PC-9 (cell line): ENCODE measurements at regions not wholly inside any gene's neighbourhood (a gene's known extent, or its start where the extent isn't known, plus 50 kb on each side); places are given as distances from the start of the nearest gene placed in this dataset.
A peak's percentile ranks its signal among the peaks of the same experiment; 100 is the strongest.
"Not testable (repeated sequence)": the region's sequence is repeated elsewhere in the genome, so short reads cannot be mapped to it uniquely, and the experiment has no call there.

Experiments used
- BruUV-seq: library from RNA; stranded (reverse); fragments of 400-500 nt; replicated peaks from 2 replicates; lab custom pipeline; 2021; lab: Mats Ljungman, UMichigan
- CTCF ChIA-PET: fragments of 300-600 bp; sonication (Branson Sonifier 250); formaldehyde crosslinking; loops from one replicate; lab custom pipeline; 2022; ENCODE audit warnings: antibody characterized with exemption; lab: Charles Lee
- POLR2A ChIA-PET: fragments of 300-600 bp; sonication (Branson Sonifier 250); formaldehyde crosslinking; loops from one replicate; lab custom pipeline; 2022; ENCODE audit warnings: antibody characterized with exemption; ENCODE audit not compliant: unreplicated experiment; lab: Charles Lee
- DNase-seq, 2 experiments: peaks; one replicate each; pipeline versions ENCODE4 v3.0.0 to v3.0.0-alpha.2; 2015 to 2022; ENCODE audit warnings: mixed read lengths in 1 of 2
- H2AFZ ChIP-seq: fragments of 200-600 bp; sonication (generic); 2 replicates; pipeline ENCODE4 v1.8.1; 2017; ENCODE audit warnings: antibody characterized with exemption
- H3F3A ChIP-seq: fragments of 200-600 bp; sonication (generic); 2 replicates; pipeline ENCODE4 v1.8.1; 2017; ENCODE audit warnings: antibody characterized with exemption, mild to moderate bottlenecking, low read depth; ENCODE audit not compliant: insufficient read depth
- H3K27ac ChIP-seq: fragments of 200-600 bp; sonication (generic); 2 replicates; pipeline ENCODE4 v1.6.1; 2016; ENCODE audit warnings: mixed run types
- H3K27me3 ChIP-seq: fragments of 200-600 bp; sonication (generic); 2 replicates; pipeline ENCODE4 v1.6.1; 2016; ENCODE audit warnings: low read depth, mixed run types; ENCODE audit not compliant: insufficient read depth
- H3K36me3 ChIP-seq: fragments of 200-600 bp; sonication (generic); 2 replicates; pipeline ENCODE4 v1.6.1; 2016; ENCODE audit warnings: low read depth, mixed run types
- H3K4me1 ChIP-seq: fragments of 200-600 bp; sonication (generic); replicated peaks from 2 replicates; pipeline ENCODE4 v1.6.1; 2016; ENCODE audit warnings: mixed run types; ENCODE audit not compliant: insufficient read depth
- H3K4me2 ChIP-seq: fragments of 200-600 bp; sonication (generic); 2 replicates; pipeline ENCODE4 v1.6.1; 2017; ENCODE audit warnings: mixed run types
- H3K4me3 ChIP-seq: fragments of 200-600 bp; sonication (generic); 2 replicates; pipeline ENCODE4 v1.6.1; 2016; ENCODE audit warnings: mixed run types
- H3K79me2 ChIP-seq: fragments of 200-600 bp; sonication (generic); 2 replicates; pipeline ENCODE4 v1.6.1; 2017; ENCODE audit warnings: low read depth, mixed run types
- H3K9me2 ChIP-seq: fragments of 200-600 bp; sonication (generic); 2 replicates; pipeline ENCODE4 v1.8.1; 2017; ENCODE audit warnings: mild to moderate bottlenecking; ENCODE audit not compliant: insufficient read depth
- H3K9me3 ChIP-seq: fragments of 200-600 bp; sonication (generic); 2 replicates; pipeline ENCODE4 v1.8.1; 2016; ENCODE audit warnings: low read depth; ENCODE audit not compliant: insufficient read depth
- H4K20me1 ChIP-seq: fragments of 200-600 bp; sonication (generic); 2 replicates; pipeline ENCODE4 v1.8.1; 2017; ENCODE audit not compliant: insufficient read depth
- CTCF ChIP-seq: fragments of 200-600 bp; sonication (generic); conservative IDR thresholded peaks from 2 replicates; pipeline ENCODE4 v1.6.1; 2017; ENCODE audit warnings: mixed run types, antibody characterized with exemption, mild to moderate bottlenecking, moderate library complexity
- EZH2 ChIP-seq: fragments of 200-600 bp; sonication (generic); IDR thresholded peaks from 2 replicates; pipeline ENCODE4 v1.8.0; 2017; ENCODE audit warnings: antibody characterized with exemption, low read depth
- intact Hi-C: fragments of 100-400 bp; cut with micrococcal nuclease; formaldehyde crosslinking; loops from one replicate; pipeline ENCODE4 v1.10.0; 2022; ENCODE audit not compliant: unreplicated experiment

DNA sequence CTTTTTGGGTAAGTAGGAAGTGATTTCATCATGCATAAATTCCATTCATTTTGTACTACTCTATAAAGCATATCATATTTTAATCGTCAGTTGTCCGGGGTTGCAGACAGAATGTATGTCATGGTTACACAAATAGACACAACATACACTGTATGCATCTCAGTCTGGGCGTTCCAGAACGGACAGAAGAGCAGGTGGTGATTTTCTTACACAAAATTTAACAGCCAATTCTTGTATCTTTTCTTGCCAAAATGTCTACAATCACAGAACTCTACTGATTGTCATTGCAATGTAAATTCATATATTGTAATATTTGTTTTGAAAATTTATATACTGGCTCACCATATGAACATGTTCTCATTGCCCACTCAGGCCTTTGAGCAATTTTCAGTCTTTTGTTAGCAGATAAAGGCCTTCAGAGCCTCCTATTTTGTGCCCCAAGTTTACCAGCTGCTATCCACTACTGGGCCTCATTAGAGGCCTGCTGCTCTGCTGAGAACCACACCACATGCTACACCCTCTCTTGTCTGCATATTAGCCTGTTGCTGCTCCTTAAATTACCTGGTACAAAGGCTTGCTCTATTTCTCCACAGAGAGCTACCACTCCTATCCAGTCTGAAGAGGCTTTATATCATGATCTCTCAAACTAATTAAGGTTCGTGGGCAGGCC lies 61.5 kb downstream of the PRDM13 start:
- no peak overlapping the region for H3K4me3 ChIP-seq
- H4K20me1 ChIP-seq = no peaks in the 10 kb centered on the region
- H3K27ac ChIP-seq = no peak overlapping the region
- TF ChIP-seq CTCF (no peak), EZH2 (no peak)
- no peaks in the 10 kb centered on the region for H3F3A ChIP-seq
- ChIA-PET POLR2A (no interaction called here), CTCF (no interaction called here)
- peak overlapping the region; percentile 26 for H2AFZ ChIP-seq
- H3K9me3 ChIP-seq = no peaks in the 10 kb centered on the region
- no peak for DNase-seq
- no peaks in the 10 kb centered on the region for H3K9me2 ChIP-seq
- no peaks in the 10 kb centered on the region for H3K4me1 ChIP-seq
- H3K36me3 ChIP-seq = no peaks in the 10 kb centered on the region
- BruUV-seq = no TSS peak
- intact Hi-C loops = no loop called here
- H3K79me2 ChIP-seq = no peaks in the 10 kb centered on the region
- no peak overlapping the region for H3K4me2 ChIP-seq
- H3K27me3 ChIP-seq = peaks cover 4% of the 10 kb centered on the region; the same call in 1 of the 2 replicates

GRCh38 chr6:99689916-99690685 lies 83.5 kb downstream of the PRDM13 start:
- TF ChIP-seq EZH2 (no peak), CTCF (no peak)
- POLR2A ChIA-PET = no interaction called here
- Histone ChIP-seq H3K4me3 (no peak overlapping the region), H3K4me1 (no peaks in the 10 kb centered on the region), H3K27me3 (no peaks in the 10 kb centered on the region), H3K9me2 (peaks cover 5% of the 10 kb centered on the region; the same call in 1 of the 2 replicates), H3K79me2 (no peaks in the 10 kb centered on the region), H3K4me2 (no peak overlapping the region), H4K20me1 (no peaks in the 10 kb centered on the region), H3F3A (no peaks in the 10 kb centered on the region), H3K27ac (no peak overlapping the region), H3K9me3 (no peaks in the 10 kb centered on the region), H2AFZ (no peak overlapping the region), H3K36me3 (no peaks in the 10 kb centered on the region)
- intact Hi-C loops = no loop called here
- CTCF ChIA-PET = no interaction called here
- no peak for DNase-seq
- no TSS peak for BruUV-seq

DNA sequence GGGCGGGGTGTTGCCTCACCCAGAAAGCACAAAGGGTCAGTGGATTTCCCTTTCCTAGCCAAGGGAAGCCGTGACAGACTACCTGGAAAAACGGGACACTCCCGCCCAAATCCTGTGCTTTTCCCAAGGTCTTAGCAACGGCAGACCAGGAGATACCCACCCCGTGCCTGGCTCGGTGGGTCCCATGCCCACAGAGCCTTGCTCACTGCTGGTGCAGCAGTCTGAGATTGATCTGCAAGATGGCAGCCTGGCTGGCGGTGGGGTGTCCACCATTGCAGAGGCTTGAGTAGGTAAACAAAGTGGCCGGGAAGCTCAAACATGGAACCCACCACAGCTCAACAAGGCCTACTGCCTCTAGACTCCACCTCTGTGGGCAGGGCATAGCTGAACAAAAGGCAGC lies 95.7 kb downstream of the PRDM13 start:
- H3K27me3 ChIP-seq, DNase-seq, H3K4me3 ChIP-seq, H3K4me1 ChIP-seq, H2AFZ ChIP-seq, CTCF ChIA-PET, intact Hi-C loops, H3K9me2 ChIP-seq, H4K20me1 ChIP-seq, POLR2A ChIA-PET, H3K79me2 ChIP-seq, H3K9me3 ChIP-seq, H3K36me3 ChIP-seq, H3F3A ChIP-seq, H3K27ac ChIP-seq, H3K4me2 ChIP-seq, BruUV-seq: not testable (repeated sequence)
